GM23338 (cell line): ENCODE measurements at regions not wholly inside any gene's neighbourhood (a gene's known extent, or its start where the extent isn't known, plus 50 kb on each side); places are given as distances from the start of the nearest gene placed in this dataset.

ENCODE experiments used
- ATAC-seq: fragments of 200-7000 bp; cut with Tn5 transposase; 3 replicates; pipeline ENCODE4 v1.9.1; 2020
- DNase-seq: peaks from one replicate; pipeline ENCODE4 v3.0.0-alpha.2; 2015; ENCODE audit warnings: low spot score
- H2AFZ ChIP-seq: fragments of 200-600 bp; sonication (generic); 2 replicates; pipeline ENCODE4 v1.8.0; 2016; ENCODE audit warnings: antibody characterized with exemption, mild to moderate bottlenecking, moderate library complexity
- H3F3A ChIP-seq: fragments of 200-600 bp; sonication (generic); replicated peaks from 2 replicates; pipeline ENCODE4 v1.8.0; 2017; ENCODE audit warnings: antibody characterized with exemption, mixed run types, low read depth
- H3K27ac ChIP-seq: fragments of 200-600 bp; sonication (generic); 2 replicates; pipeline ENCODE4 v1.6.1; 2016; ENCODE audit warnings: low read depth
- H3K27me3 ChIP-seq: fragments of 200-600 bp; sonication (generic); 2 replicates; pipeline ENCODE4 v1.8.0; 2016; ENCODE audit warnings: mild to moderate bottlenecking, mixed run types, moderate library complexity; ENCODE audit not compliant: insufficient read depth
- H3K36me3 ChIP-seq: fragments of 200-600 bp; sonication (generic); 2 replicates; pipeline ENCODE4 v1.8.0; 2016; ENCODE audit warnings: mild to moderate bottlenecking; ENCODE audit not compliant: insufficient read depth
- H3K4me1 ChIP-seq: fragments of 200-600 bp; sonication (generic); 2 replicates; pipeline ENCODE4 v1.8.0; 2016; ENCODE audit warnings: mild to moderate bottlenecking, moderate library complexity; ENCODE audit not compliant: insufficient read depth
- H3K4me2 ChIP-seq: fragments of 200-600 bp; sonication (generic); 2 replicates; pipeline ENCODE4 v1.7.1; 2017; ENCODE audit warnings: mixed run types
- H3K4me3 ChIP-seq: fragments of 200-600 bp; sonication (generic); 2 replicates; pipeline ENCODE4 v1.6.1; 2016; ENCODE audit warnings: mixed run types
- H3K79me2 ChIP-seq: fragments of 200-600 bp; sonication (generic); replicated peaks from 2 replicates; pipeline ENCODE4 v1.8.0; 2017; ENCODE audit warnings: mild to moderate bottlenecking; ENCODE audit not compliant: insufficient read depth
- H3K9me2 ChIP-seq: fragments of 200-600 bp; sonication (generic); 2 replicates; pipeline ENCODE4 v1.8.0; 2017; ENCODE audit not compliant: insufficient read depth
- H4K20me1 ChIP-seq: fragments of 200-600 bp; sonication (generic); replicated peaks from 2 replicates; pipeline ENCODE4 v1.8.0; 2017; ENCODE audit warnings: mild to moderate bottlenecking; ENCODE audit not compliant: insufficient read depth
- H3K27ac Mint-ChIP-seq: 2 replicates; pipeline ENCODE4 v1.8.0; 2020; ENCODE audit warnings: inconsistent platforms, mild to moderate bottlenecking, moderate library complexity, mixed read lengths
- H3K27me3 Mint-ChIP-seq: 3 replicates; pipeline ENCODE4 v1.8.0; 2022; ENCODE audit warnings: low read depth, mild to moderate bottlenecking, moderate library complexity, mixed read lengths, inconsistent platforms; ENCODE audit not compliant: insufficient read depth, poor library complexity
- H3K36me3 Mint-ChIP-seq: 3 replicates; pipeline ENCODE4 v1.8.0; 2021; ENCODE audit warnings: low read depth, mild to moderate bottlenecking, inconsistent platforms, moderate library complexity, mixed read lengths
- H3K4me1 Mint-ChIP-seq: 3 replicates; pipeline ENCODE4 v1.8.0; 2020; ENCODE audit warnings: mild to moderate bottlenecking, inconsistent platforms, mixed read lengths
- H3K4me3 Mint-ChIP-seq: 3 replicates; pipeline ENCODE4 v1.8.0; 2021; ENCODE audit warnings: moderate library complexity, mild to moderate bottlenecking, inconsistent platforms, mixed read lengths
- H3K9me3 Mint-ChIP-seq: 3 replicates; pipeline ENCODE4 v1.8.0; 2020; ENCODE audit warnings: moderate library complexity, mild to moderate bottlenecking, inconsistent platforms, mixed read lengths
- CREB1 ChIP-seq: fragments of 250-450 bp; sonication (Bioruptor Pico); IDR thresholded peaks from 2 replicates; pipeline ENCODE4 v1.5.0; 2020; ENCODE audit warnings: low read depth, mild to moderate bottlenecking, moderate library complexity
- EZH2 ChIP-seq: fragments of 200-600 bp; sonication (generic); IDR thresholded peaks from one replicate; pipeline ENCODE4 v1.8.0; 2017; ENCODE audit warnings: antibody characterized with exemption, mild to moderate bottlenecking, low read depth; ENCODE audit not compliant: unreplicated experiment
- EZH2phosphoT487 ChIP-seq: fragments of 200-600 bp; sonication (generic); IDR thresholded peaks from one replicate; pipeline ENCODE4 v1.8.1; 2018; ENCODE audit warnings: antibody characterized with exemption; ENCODE audit not compliant: unreplicated experiment
- JUNB ChIP-seq: IDR thresholded peaks from one replicate; pipeline ENCODE4 v1.6.1; 2016; ENCODE audit warnings: antibody characterized with exemption; ENCODE audit not compliant: unreplicated experiment
- NANOG ChIP-seq: IDR thresholded peaks from 2 replicates; pipeline ENCODE4 v1.6.1; 2016; ENCODE audit warnings: antibody characterized with exemption, borderline replicate concordance
- POLR2AphosphoS5 ChIP-seq: IDR thresholded peaks from 2 replicates; pipeline ENCODE4 v1.6.1; 2016; ENCODE audit warnings: antibody characterized with exemption, low read depth
- STAT1 ChIP-seq: IDR thresholded peaks from one replicate; pipeline ENCODE4 v1.6.1; 2016; ENCODE audit warnings: antibody characterized with exemption; ENCODE audit not compliant: unreplicated experiment
- ZNF114 ChIP-seq: fragments of 250-450 bp; sonication (Bioruptor Pico); IDR thresholded peaks from 2 replicates; pipeline ENCODE4 v1.5.0; 2020; ENCODE audit warnings: mild to moderate bottlenecking, moderate library complexity
- ZNF331 ChIP-seq: fragments of 250-450 bp; sonication (Bioruptor Pico); IDR thresholded peaks from 2 replicates; pipeline ENCODE4 v1.5.0; 2020; ENCODE audit warnings: low read depth, mild to moderate bottlenecking, moderate library complexity
- TF ChIP-seq, protein P1 (sequence below): IDR thresholded peaks from one replicate; pipeline ENCODE4 v1.6.1; 2018; ENCODE audit warnings: antibody characterized with exemption; ENCODE audit not compliant: unreplicated experiment
- TF ChIP-seq, protein P2 (sequence below): fragments of 250-450 bp; sonication (Bioruptor Pico); IDR thresholded peaks from 2 replicates; pipeline ENCODE4 v1.5.0; 2020; ENCODE audit warnings: mild to moderate bottlenecking, moderate library complexity
- TF ChIP-seq, protein P3 (sequence below), 2 experiments: fragments of 200-600 bp in 1 of 2; sonication (generic) in 1 of 2; conservative IDR thresholded peaks; 2 replicates each; pipeline versions ENCODE4 v1.5.1 to v1.6.1; 2016 to 2017; ENCODE audit warnings: antibody characterized with exemption in 2 of 2, low read depth in 2 of 2, mild to moderate bottlenecking in 2 of 2, moderate library complexity in 1 of 2
- TF ChIP-seq, protein P4 (sequence below): IDR thresholded peaks from 2 replicates; pipeline ENCODE4 v1.6.1; 2016; ENCODE audit warnings: antibody characterized with exemption

DNA sequence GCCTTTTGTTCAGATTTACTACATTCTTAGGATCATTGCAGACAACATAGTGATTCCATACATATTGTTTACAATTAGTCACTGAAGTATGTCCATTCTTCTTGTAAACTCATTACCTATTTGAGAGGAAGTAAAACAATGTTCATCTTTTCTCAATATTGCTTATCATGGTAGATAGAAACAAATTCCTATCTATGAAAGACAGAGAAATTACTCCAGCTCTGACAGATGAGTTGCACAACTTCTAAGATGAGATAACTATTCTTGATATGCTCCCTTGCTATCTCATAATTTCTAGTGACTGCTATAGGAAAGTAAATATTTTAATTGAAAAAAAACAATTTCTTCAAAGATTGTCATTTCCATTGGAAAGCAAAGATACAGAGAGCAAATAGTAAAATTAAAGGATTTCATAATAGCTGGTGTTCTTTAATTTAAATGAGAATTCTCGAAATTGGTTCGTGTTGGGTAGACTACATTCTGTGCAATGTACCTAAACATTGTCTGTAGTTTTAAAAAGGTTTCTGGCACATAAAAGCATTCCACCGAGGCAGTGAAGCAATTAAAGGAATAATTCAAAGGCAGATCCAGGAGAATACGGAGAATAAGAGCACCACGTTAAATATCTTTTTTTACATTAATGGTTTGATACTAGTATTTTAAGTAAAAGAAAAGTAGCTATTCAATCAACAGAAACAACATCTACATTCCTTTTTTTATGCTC lies 1029.1 kb upstream of the ACO1 start:
- no peak for ATAC-seq
- Histone ChIP-seq H3K27ac (no peak overlapping the region), H3K4me1 (no peaks in the 10 kb centered on the region), H3K79me2 (no peaks in the 10 kb centered on the region), H3K36me3 (no peaks in the 10 kb centered on the region), H3K27me3 (no peaks in the 10 kb centered on the region), H4K20me1 (no peaks in the 10 kb centered on the region), H3K4me3 (no peak overlapping the region), H3F3A (no peaks in the 10 kb centered on the region), H3K4me2 (no peak overlapping the region), H2AFZ (no peak overlapping the region), H3K9me2 (no peaks in the 10 kb centered on the region)
- Mint-ChIP-seq H3K4me1 (no peaks in the 10 kb centered on the region), H3K36me3 (no peaks in the 10 kb centered on the region), H3K27me3 (no peaks in the 10 kb centered on the region), H3K27ac (no peak overlapping the region), H3K4me3 (no peak overlapping the region), H3K9me3 (no peaks in the 10 kb centered on the region)
- DNase-seq = no peak
- TF ChIP-seq ZNF331 (CRISPR knock-in tag) (no peak), JUNB (no peak), EZH2 (no peak), NANOG (no peak), CREB1 (no peak), EZH2phosphoT487 (no peak), STAT1 (no peak), POLR2AphosphoS5 (no peak), ZNF114 (CRISPR knock-in tag) (no peak)
- TF ChIP-seq, protein P1, sequence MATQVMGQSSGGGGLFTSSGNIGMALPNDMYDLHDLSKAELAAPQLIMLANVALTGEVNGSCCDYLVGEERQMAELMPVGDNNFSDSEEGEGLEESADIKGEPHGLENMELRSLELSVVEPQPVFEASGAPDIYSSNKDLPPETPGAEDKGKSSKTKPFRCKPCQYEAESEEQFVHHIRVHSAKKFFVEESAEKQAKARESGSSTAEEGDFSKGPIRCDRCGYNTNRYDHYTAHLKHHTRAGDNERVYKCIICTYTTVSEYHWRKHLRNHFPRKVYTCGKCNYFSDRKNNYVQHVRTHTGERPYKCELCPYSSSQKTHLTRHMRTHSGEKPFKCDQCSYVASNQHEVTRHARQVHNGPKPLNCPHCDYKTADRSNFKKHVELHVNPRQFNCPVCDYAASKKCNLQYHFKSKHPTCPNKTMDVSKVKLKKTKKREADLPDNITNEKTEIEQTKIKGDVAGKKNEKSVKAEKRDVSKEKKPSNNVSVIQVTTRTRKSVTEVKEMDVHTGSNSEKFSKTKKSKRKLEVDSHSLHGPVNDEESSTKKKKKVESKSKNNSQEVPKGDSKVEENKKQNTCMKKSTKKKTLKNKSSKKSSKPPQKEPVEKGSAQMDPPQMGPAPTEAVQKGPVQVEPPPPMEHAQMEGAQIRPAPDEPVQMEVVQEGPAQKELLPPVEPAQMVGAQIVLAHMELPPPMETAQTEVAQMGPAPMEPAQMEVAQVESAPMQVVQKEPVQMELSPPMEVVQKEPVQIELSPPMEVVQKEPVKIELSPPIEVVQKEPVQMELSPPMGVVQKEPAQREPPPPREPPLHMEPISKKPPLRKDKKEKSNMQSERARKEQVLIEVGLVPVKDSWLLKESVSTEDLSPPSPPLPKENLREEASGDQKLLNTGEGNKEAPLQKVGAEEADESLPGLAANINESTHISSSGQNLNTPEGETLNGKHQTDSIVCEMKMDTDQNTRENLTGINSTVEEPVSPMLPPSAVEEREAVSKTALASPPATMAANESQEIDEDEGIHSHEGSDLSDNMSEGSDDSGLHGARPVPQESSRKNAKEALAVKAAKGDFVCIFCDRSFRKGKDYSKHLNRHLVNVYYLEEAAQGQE = no peak
- TF ChIP-seq, protein P2, sequence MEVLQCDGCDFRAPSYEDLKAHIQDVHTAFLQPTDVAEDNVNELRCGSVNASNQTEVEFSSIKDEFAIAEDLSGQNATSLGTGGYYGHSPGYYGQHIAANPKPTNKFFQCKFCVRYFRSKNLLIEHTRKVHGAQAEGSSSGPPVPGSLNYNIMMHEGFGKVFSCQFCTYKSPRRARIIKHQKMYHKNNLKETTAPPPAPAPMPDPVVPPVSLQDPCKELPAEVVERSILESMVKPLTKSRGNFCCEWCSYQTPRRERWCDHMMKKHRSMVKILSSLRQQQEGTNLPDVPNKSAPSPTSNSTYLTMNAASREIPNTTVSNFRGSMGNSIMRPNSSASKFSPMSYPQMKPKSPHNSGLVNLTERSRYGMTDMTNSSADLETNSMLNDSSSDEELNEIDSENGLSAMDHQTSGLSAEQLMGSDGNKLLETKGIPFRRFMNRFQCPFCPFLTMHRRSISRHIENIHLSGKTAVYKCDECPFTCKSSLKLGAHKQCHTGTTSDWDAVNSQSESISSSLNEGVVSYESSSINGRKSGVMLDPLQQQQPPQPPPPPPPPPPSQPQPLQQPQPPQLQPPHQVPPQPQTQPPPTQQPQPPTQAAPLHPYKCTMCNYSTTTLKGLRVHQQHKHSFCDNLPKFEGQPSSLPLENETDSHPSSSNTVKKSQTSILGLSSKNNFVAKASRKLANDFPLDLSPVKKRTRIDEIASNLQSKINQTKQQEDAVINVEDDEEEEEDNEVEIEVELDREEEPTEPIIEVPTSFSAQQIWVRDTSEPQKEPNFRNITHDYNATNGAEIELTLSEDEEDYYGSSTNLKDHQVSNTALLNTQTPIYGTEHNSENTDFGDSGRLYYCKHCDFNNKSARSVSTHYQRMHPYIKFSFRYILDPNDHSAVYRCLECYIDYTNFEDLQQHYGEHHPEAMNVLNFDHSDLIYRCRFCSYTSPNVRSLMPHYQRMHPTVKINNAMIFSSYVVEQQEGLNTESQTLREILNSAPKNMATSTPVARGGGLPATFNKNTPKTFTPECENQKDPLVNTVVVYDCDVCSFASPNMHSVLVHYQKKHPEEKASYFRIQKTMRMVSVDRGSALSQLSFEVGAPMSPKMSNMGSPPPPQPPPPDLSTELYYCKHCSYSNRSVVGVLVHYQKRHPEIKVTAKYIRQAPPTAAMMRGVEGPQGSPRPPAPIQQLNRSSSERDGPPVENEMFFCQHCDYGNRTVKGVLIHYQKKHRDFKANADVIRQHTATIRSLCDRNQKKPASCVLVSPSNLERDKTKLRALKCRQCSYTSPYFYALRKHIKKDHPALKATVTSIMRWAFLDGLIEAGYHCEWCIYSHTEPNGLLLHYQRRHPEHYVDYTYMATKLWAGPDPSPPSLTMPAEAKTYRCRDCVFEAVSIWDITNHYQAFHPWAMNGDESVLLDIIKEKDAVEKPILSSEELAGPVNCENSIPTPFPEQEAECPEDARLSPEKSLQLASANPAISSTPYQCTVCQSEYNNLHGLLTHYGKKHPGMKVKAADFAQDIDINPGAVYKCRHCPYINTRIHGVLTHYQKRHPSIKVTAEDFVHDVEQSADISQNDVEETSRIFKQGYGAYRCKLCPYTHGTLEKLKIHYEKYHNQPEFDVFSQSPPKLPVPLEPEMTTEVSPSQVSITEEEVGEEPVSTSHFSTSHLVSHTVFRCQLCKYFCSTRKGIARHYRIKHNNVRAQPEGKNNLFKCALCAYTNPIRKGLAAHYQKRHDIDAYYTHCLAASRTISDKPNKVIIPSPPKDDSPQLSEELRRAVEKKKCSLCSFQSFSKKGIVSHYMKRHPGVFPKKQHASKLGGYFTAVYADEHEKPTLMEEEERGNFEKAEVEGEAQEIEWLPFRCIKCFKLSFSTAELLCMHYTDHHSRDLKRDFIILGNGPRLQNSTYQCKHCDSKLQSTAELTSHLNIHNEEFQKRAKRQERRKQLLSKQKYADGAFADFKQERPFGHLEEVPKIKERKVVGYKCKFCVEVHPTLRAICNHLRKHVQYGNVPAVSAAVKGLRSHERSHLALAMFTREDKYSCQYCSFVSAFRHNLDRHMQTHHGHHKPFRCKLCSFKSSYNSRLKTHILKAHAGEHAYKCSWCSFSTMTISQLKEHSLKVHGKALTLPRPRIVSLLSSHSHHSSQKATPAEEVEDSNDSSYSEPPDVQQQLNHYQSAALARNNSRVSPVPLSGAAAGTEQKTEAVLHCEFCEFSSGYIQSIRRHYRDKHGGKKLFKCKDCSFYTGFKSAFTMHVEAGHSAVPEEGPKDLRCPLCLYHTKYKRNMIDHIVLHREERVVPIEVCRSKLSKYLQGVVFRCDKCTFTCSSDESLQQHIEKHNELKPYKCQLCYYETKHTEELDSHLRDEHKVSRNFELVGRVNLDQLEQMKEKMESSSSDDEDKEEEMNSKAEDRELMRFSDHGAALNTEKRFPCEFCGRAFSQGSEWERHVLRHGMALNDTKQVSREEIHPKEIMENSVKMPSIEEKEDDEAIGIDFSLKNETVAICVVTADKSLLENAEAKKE (CRISPR knock-in tag) = no peak
- TF ChIP-seq, protein P3, sequence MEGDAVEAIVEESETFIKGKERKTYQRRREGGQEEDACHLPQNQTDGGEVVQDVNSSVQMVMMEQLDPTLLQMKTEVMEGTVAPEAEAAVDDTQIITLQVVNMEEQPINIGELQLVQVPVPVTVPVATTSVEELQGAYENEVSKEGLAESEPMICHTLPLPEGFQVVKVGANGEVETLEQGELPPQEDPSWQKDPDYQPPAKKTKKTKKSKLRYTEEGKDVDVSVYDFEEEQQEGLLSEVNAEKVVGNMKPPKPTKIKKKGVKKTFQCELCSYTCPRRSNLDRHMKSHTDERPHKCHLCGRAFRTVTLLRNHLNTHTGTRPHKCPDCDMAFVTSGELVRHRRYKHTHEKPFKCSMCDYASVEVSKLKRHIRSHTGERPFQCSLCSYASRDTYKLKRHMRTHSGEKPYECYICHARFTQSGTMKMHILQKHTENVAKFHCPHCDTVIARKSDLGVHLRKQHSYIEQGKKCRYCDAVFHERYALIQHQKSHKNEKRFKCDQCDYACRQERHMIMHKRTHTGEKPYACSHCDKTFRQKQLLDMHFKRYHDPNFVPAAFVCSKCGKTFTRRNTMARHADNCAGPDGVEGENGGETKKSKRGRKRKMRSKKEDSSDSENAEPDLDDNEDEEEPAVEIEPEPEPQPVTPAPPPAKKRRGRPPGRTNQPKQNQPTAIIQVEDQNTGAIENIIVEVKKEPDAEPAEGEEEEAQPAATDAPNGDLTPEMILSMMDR (conservative IDR thresholded peaks at IDR 0.05; ENCODE audit: low read depth in 2 of 2) = no peak
- TF ChIP-seq, protein P4, sequence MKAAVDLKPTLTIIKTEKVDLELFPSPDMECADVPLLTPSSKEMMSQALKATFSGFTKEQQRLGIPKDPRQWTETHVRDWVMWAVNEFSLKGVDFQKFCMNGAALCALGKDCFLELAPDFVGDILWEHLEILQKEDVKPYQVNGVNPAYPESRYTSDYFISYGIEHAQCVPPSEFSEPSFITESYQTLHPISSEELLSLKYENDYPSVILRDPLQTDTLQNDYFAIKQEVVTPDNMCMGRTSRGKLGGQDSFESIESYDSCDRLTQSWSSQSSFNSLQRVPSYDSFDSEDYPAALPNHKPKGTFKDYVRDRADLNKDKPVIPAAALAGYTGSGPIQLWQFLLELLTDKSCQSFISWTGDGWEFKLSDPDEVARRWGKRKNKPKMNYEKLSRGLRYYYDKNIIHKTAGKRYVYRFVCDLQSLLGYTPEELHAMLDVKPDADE = no peak
